Neural cell (in vitro differentiated cells): ENCODE measurements at regions not wholly inside any gene's neighbourhood (a gene's known extent, or its start where the extent isn't known, plus 50 kb on each side); places are given as distances from the start of the nearest gene placed in this dataset.

ENCODE experiments used
- H2AFZ ChIP-seq: fragments of 200-600, 300-800 bp; sonication (generic), shearing (Covaris generic); 2 replicates; pipeline ENCODE4 v1.6.0; 2014; ENCODE audit warnings: low read depth, mild to moderate bottlenecking, antibody characterized with exemption, low read length, moderate library complexity
- H3F3A ChIP-seq: fragments of 200-600 bp; shearing (Covaris generic); 2 replicates; pipeline ENCODE4 v1.6.1; 2016; ENCODE audit warnings: mild to moderate bottlenecking, moderate library complexity, mixed read lengths, antibody characterized with exemption, low read length; ENCODE audit not compliant: insufficient read depth, poor library complexity, severe bottlenecking
- H3K27ac ChIP-seq: fragments of 200-600, 300-800 bp; sonication (generic), shearing (Covaris generic); 2 replicates; pipeline ENCODE4 v1.5.1; 2014; ENCODE audit warnings: mild to moderate bottlenecking, low read length, moderate library complexity
- H3K27me3 ChIP-seq: fragments of 300-800, 200-600 bp; sonication (generic), shearing (Covaris generic); 2 replicates; pipeline ENCODE4 v1.6.0; 2014; ENCODE audit warnings: mild to moderate bottlenecking, low read depth, low read length, moderate library complexity; ENCODE audit not compliant: insufficient read depth
- H3K36me3 ChIP-seq: fragments of 300-800, 200-600 bp; sonication (generic), shearing (Covaris generic); 2 replicates; pipeline ENCODE4 v1.5.1; 2014; ENCODE audit warnings: mild to moderate bottlenecking, antibody characterized with exemption, low read length, moderate library complexity; ENCODE audit not compliant: insufficient read depth
- H3K4me2 ChIP-seq: fragments of 300-800, 200-600 bp; sonication (generic), shearing (Covaris generic); 2 replicates; pipeline ENCODE4 v1.6.0; 2014; ENCODE audit warnings: mild to moderate bottlenecking, low read length
- H3K4me3 ChIP-seq: fragments of 300-800, 200-600 bp; sonication (generic), shearing (Covaris generic); 2 replicates; pipeline ENCODE4 v1.5.1; 2014; ENCODE audit warnings: mild to moderate bottlenecking, low read length, moderate library complexity
- H3K79me2 ChIP-seq: fragments of 200-600 bp; shearing (Covaris generic); replicated peaks from 2 replicates; pipeline ENCODE4 v1.6.0; 2014; ENCODE audit warnings: mild to moderate bottlenecking, low read length, moderate library complexity; ENCODE audit not compliant: insufficient read depth
- H3K9ac ChIP-seq: fragments of 300-800, 200-600 bp; sonication (generic), shearing (Covaris generic); 2 replicates; pipeline ENCODE4 v1.6.1; 2016; ENCODE audit warnings: mild to moderate bottlenecking, low read length, mixed read lengths
- H3K9me2 ChIP-seq: fragments of 200-600 bp; shearing (Covaris generic); 2 replicates; pipeline ENCODE4 v1.6.1; 2016; ENCODE audit warnings: mild to moderate bottlenecking, low read length, mixed read lengths; ENCODE audit not compliant: insufficient read depth
- H3K9me3 ChIP-seq: fragments of 200-600, 300-800 bp; sonication (generic), shearing (Covaris generic); 2 replicates; pipeline ENCODE4 v1.6.1; 2016; ENCODE audit warnings: mild to moderate bottlenecking, mixed run types, low read length, moderate library complexity, mixed read lengths
- H4K20me1 ChIP-seq: fragments of 200-600 bp; shearing (Covaris generic); 2 replicates; pipeline ENCODE4 v1.6.1; 2016; ENCODE audit warnings: mild to moderate bottlenecking, mixed run types; ENCODE audit not compliant: insufficient read depth
- CTCF ChIP-seq: fragments of 450-650 bp; IDR thresholded peaks from 2 replicates; pipeline ENCODE4 v1.5.1; 2014; ENCODE audit warnings: antibody characterized with exemption, mild to moderate bottlenecking, moderate library complexity; ENCODE audit not compliant: poor library complexity, severe bottlenecking
- EP300 ChIP-seq: fragments of 450-650 bp; conservative IDR thresholded peaks from 2 replicates; pipeline ENCODE4 v1.6.1; 2014; ENCODE audit warnings: antibody characterized with exemption, mild to moderate bottlenecking, moderate library complexity; ENCODE audit not compliant: poor library complexity, severe bottlenecking
- EZH2 ChIP-seq: fragments of 200-600, 300-800 bp; shearing (Covaris generic), sonication (generic); IDR thresholded peaks from 2 replicates; pipeline ENCODE4 v1.6.1; 2014; ENCODE audit warnings: antibody characterized with exemption, low read length, borderline replicate concordance, mild to moderate bottlenecking; ENCODE audit not compliant: insufficient read depth, poor library complexity, severe bottlenecking
- MXI1 ChIP-seq: fragments of 450-650 bp; conservative IDR thresholded peaks from 2 replicates; pipeline ENCODE4 v1.6.1; 2014; ENCODE audit warnings: antibody characterized with exemption, mild to moderate bottlenecking; ENCODE audit not compliant: poor library complexity, severe bottlenecking
- POLR2AphosphoS5 ChIP-seq: IDR thresholded peaks from 2 replicates; pipeline ENCODE4 v1.6.1; 2012
- RAD21 ChIP-seq: fragments of 450-650 bp; conservative IDR thresholded peaks from 2 replicates; pipeline ENCODE4 v1.6.1; 2014; ENCODE audit warnings: antibody characterized with exemption, mild to moderate bottlenecking, moderate library complexity
- REST ChIP-seq: IDR thresholded peaks from 2 replicates; pipeline ENCODE4 v1.6.1; 2012; ENCODE audit warnings: borderline replicate concordance
- SMC3 ChIP-seq: fragments of 450-650 bp; conservative IDR thresholded peaks from 2 replicates; pipeline ENCODE4 v1.6.1; 2014; ENCODE audit warnings: antibody characterized with exemption, mild to moderate bottlenecking, moderate library complexity; ENCODE audit not compliant: poor library complexity
- TAF1 ChIP-seq: IDR thresholded peaks from 2 replicates; pipeline ENCODE4 v1.6.1; 2012; ENCODE audit warnings: low read depth

- Histone ChIP-seq H3K36me3 (no peaks in the 10 kb centered on the region), H2AFZ (no peak overlapping the region)
Observed at GRCh38 chrX:27086237-27086636, 376.9 kb downstream of the PPP4R3C start.

GRCh38 chrX:27085346-27085745 lies 377.8 kb downstream of the PPP4R3C start:
- H3K9me2 ChIP-seq: no peaks in the 10 kb centered on the region
- no peak overlapping the region for H3K4me2 ChIP-seq
- H3K27ac ChIP-seq: no peak overlapping the region
- no peaks in the 10 kb centered on the region for H3K9me3 ChIP-seq
- no peaks in the 10 kb centered on the region for H3K36me3 ChIP-seq
- TF ChIP-seq CTCF: no peak
- TF ChIP-seq EZH2: no peak
- TF ChIP-seq SMC3: no peak
- TF ChIP-seq TAF1: no peak
- no peak for TF ChIP-seq REST
- no peak for TF ChIP-seq RAD21
- no peak for TF ChIP-seq POLR2AphosphoS5
- no peak for TF ChIP-seq MXI1
- no peak for TF ChIP-seq EP300
- H3K27me3 ChIP-seq: no peaks in the 10 kb centered on the region
- H3K79me2 ChIP-seq: no peaks in the 10 kb centered on the region
- no peak overlapping the region for H3K9ac ChIP-seq
- no peaks in the 10 kb centered on the region for H3F3A ChIP-seq
- H2AFZ ChIP-seq: no peak overlapping the region
- no peak overlapping the region for H3K4me3 ChIP-seq
- H4K20me1 ChIP-seq: no peaks in the 10 kb centered on the region

More at GRCh38 chrX:27086237-27086636, 376.9 kb downstream of the PPP4R3C start:
- H4K20me1 ChIP-seq: no peaks in the 10 kb centered on the region
- H3K9me2 ChIP-seq: no peaks in the 10 kb centered on the region
- H3K79me2 ChIP-seq: no peaks in the 10 kb centered on the region
- no peak overlapping the region for H3K4me2 ChIP-seq
- TF ChIP-seq REST: no peak
- no peaks in the 10 kb centered on the region for H3K27me3 ChIP-seq
- H3K27ac ChIP-seq: no peak overlapping the region
- no peak overlapping the region for H3K9ac ChIP-seq
- no peaks in the 10 kb centered on the region for H3F3A ChIP-seq
- no peaks in the 10 kb centered on the region for H3K9me3 ChIP-seq
- no peak overlapping the region for H3K4me3 ChIP-seq
